H1 (cell line): ENCODE measurements at regions not wholly inside any gene's neighbourhood (a gene's known extent, or its start where the extent isn't known, plus 50 kb on each side); places are given as distances from the start of the nearest gene placed in this dataset.

ENCODE experiments used
- GTF2F1 ChIP-seq: IDR thresholded peaks from 2 replicates; pipeline ENCODE4 v1.6.1; 2012; ENCODE audit warnings: low read depth, low read length, improper control_type of control experiment, borderline replicate concordance
- HDAC6 ChIP-seq: IDR thresholded peaks from one replicate; pipeline ENCODE4 v1.7.1; 2012; ENCODE audit warnings: low read depth, mild to moderate bottlenecking, inconsistent platforms, low read length, moderate library complexity
- KDM5A ChIP-seq: fragments of 200-600 bp; IDR thresholded peaks from 2 replicates; pipeline ENCODE4 v1.7.1; 2012; ENCODE audit warnings: mild to moderate bottlenecking, low read length, inconsistent platforms, mixed read lengths
- RAD21 ChIP-seq, 2 experiments: IDR thresholded peaks in 1 of 2; conservative IDR thresholded peaks in 1 of 2; 2 replicates each; pipeline ENCODE4 v1.6.1; 2011; ENCODE audit warnings: low read depth in 2 of 2, low read length in 2 of 2, improper control_type of control experiment in 1 of 2, inconsistent platforms in 1 of 2, mild to moderate bottlenecking in 1 of 2, moderate library complexity in 1 of 2
- RBBP5 ChIP-seq: IDR thresholded peaks from 2 replicates; pipeline ENCODE4 v1.7.1; 2012; ENCODE audit warnings: low read depth, mild to moderate bottlenecking, inconsistent platforms, low read length, moderate library complexity, borderline replicate concordance
- ZNF274 ChIP-seq: IDR thresholded peaks from 2 replicates; pipeline ENCODE4 v1.7.0; 2012; ENCODE audit warnings: low read length, borderline replicate concordance; ENCODE audit errors: extremely low read depth
- TF ChIP-seq, protein P1 (sequence below): fragments of 300-600 bp; sonication (generic); IDR thresholded peaks from 2 replicates; pipeline ENCODE4 v1.7.1; 2012; ENCODE audit warnings: low read length, moderate library complexity, mild to moderate bottlenecking, inconsistent platforms; ENCODE audit not compliant: insufficient replicate concordance

DNA sequence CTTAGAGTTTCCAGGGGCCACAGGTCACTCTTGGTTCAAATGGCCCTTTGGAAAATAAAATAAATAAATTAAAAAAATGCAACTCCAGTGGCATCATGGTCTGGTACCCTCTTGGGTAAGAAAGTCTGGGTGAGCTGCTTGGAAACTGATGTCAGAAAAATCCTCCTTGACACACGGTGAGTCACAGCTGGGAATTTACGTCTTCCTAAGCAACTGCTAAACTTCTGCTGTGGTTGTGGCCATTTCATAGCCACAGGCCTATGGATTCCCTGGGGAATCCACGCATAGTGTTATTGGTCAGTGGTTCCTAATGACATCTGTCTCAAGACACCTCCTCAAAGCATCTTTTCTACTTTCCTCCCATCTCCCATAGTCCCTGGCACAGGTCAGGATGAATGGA is 220.8 kb downstream of the COG6 start (continued):
- TF ChIP-seq, protein P1, sequence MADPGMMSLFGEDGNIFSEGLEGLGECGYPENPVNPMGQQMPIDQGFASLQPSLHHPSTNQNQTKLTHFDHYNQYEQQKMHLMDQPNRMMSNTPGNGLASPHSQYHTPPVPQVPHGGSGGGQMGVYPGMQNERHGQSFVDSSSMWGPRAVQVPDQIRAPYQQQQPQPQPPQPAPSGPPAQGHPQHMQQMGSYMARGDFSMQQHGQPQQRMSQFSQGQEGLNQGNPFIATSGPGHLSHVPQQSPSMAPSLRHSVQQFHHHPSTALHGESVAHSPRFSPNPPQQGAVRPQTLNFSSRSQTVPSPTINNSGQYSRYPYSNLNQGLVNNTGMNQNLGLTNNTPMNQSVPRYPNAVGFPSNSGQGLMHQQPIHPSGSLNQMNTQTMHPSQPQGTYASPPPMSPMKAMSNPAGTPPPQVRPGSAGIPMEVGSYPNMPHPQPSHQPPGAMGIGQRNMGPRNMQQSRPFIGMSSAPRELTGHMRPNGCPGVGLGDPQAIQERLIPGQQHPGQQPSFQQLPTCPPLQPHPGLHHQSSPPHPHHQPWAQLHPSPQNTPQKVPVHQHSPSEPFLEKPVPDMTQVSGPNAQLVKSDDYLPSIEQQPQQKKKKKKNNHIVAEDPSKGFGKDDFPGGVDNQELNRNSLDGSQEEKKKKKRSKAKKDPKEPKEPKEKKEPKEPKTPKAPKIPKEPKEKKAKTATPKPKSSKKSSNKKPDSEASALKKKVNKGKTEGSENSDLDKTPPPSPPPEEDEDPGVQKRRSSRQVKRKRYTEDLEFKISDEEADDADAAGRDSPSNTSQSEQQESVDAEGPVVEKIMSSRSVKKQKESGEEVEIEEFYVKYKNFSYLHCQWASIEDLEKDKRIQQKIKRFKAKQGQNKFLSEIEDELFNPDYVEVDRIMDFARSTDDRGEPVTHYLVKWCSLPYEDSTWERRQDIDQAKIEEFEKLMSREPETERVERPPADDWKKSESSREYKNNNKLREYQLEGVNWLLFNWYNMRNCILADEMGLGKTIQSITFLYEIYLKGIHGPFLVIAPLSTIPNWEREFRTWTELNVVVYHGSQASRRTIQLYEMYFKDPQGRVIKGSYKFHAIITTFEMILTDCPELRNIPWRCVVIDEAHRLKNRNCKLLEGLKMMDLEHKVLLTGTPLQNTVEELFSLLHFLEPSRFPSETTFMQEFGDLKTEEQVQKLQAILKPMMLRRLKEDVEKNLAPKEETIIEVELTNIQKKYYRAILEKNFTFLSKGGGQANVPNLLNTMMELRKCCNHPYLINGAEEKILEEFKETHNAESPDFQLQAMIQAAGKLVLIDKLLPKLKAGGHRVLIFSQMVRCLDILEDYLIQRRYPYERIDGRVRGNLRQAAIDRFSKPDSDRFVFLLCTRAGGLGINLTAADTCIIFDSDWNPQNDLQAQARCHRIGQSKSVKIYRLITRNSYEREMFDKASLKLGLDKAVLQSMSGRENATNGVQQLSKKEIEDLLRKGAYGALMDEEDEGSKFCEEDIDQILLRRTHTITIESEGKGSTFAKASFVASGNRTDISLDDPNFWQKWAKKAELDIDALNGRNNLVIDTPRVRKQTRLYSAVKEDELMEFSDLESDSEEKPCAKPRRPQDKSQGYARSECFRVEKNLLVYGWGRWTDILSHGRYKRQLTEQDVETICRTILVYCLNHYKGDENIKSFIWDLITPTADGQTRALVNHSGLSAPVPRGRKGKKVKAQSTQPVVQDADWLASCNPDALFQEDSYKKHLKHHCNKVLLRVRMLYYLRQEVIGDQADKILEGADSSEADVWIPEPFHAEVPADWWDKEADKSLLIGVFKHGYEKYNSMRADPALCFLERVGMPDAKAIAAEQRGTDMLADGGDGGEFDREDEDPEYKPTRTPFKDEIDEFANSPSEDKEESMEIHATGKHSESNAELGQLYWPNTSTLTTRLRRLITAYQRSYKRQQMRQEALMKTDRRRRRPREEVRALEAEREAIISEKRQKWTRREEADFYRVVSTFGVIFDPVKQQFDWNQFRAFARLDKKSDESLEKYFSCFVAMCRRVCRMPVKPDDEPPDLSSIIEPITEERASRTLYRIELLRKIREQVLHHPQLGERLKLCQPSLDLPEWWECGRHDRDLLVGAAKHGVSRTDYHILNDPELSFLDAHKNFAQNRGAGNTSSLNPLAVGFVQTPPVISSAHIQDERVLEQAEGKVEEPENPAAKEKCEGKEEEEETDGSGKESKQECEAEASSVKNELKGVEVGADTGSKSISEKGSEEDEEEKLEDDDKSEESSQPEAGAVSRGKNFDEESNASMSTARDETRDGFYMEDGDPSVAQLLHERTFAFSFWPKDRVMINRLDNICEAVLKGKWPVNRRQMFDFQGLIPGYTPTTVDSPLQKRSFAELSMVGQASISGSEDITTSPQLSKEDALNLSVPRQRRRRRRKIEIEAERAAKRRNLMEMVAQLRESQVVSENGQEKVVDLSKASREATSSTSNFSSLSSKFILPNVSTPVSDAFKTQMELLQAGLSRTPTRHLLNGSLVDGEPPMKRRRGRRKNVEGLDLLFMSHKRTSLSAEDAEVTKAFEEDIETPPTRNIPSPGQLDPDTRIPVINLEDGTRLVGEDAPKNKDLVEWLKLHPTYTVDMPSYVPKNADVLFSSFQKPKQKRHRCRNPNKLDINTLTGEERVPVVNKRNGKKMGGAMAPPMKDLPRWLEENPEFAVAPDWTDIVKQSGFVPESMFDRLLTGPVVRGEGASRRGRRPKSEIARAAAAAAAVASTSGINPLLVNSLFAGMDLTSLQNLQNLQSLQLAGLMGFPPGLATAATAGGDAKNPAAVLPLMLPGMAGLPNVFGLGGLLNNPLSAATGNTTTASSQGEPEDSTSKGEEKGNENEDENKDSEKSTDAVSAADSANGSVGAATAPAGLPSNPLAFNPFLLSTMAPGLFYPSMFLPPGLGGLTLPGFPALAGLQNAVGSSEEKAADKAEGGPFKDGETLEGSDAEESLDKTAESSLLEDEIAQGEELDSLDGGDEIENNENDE: no peak
- no peak for TF ChIP-seq HDAC6
- TF ChIP-seq GTF2F1: no peak
- TF ChIP-seq RAD21 (IDR thresholded peaks at IDR 0.05 in 1 of 2, conservative IDR thresholded peaks at IDR 0.05 in 1 of 2; ENCODE audit: low read depth in 2 of 2, low read length in 2 of 2): no peak
- no peak for TF ChIP-seq ZNF274
- TF ChIP-seq KDM5A: no peak
- TF ChIP-seq RBBP5: no peak
